ENCODE measurements at regions not wholly inside any gene's neighbourhood (a gene's known extent, or its start where the extent isn't known, plus 50 kb on each side); places are given as distances from the start of the nearest gene placed in this dataset.

DNA sequence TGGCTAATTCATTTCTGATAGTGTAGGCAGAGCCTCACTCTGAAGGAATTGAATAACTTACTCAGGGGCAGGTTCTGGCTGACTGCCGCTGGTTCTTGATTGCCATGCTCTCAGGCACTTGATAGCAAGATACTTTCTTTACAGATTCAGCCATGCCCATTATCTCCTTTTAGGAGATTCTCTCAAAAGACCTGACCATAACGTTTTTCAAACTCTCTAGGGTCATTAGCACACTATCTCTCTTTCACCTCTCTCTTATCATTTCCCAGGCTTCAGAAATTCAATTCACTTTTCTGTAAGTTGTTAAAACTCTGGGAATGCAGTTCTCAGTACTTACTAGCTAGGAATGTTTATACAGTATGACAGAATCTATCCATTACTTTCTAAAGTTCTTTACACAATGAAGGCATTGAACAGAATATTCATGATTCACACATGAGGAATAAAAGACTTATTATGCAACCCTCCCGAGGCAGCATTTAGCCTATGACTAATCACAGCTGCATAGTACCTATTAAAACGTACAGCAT is 850.3 kb upstream of the CADM2 start:
- no peak for TF ChIP-seq POLR2A (IDR thresholded peaks at IDR 0.05; ENCODE audit: low read depth, low read length)
- TF ChIP-seq POLR2AphosphoS5 (IDR thresholded peaks at IDR 0.05; ENCODE audit: low read depth, low read length) = no peak
- TF ChIP-seq TAF1 (IDR thresholded peaks at IDR 0.05; ENCODE audit: low read depth, low read length) = no peak
- no peak for TF ChIP-seq SPI1 (IDR thresholded peaks at IDR 0.05; ENCODE audit: low read depth, low read length)
- TF ChIP-seq POU2F2 (IDR thresholded peaks at IDR 0.05; ENCODE audit: low read depth, low read length) = no peak

All from GM12891 (cell line).